Endothelial cell of umbilical vein (primary cell): ENCODE measurements at regions not wholly inside any gene's neighbourhood (a gene's known extent, or its start where the extent isn't known, plus 50 kb on each side); places are given as distances from the start of the nearest gene placed in this dataset.

Source experiments
- POLR2A ChIP-seq: IDR thresholded peaks from 2 replicates; pipeline ENCODE4 v1.6.1; 2012; ENCODE audit warnings: low read depth, mild to moderate bottlenecking, control low read depth, low read length
- TF ChIP-seq, protein P1 (sequence below), 2 donors: IDR thresholded peaks; 1 replicate in 1 of 2; 2 replicates in 1 of 2; pipeline ENCODE4 v1.5.1; 2011; ENCODE audit warnings: low read length in 2 of 2, mild to moderate bottlenecking in 2 of 2, moderate library complexity in 2 of 2, control low read depth in 1 of 2, inconsistent platforms in 1 of 2, low read depth in 1 of 2; ENCODE audit not compliant: insufficient read depth in 1 of 2; ENCODE audit errors: extremely low read depth in 1 of 2

- TF ChIP-seq, protein P1, sequence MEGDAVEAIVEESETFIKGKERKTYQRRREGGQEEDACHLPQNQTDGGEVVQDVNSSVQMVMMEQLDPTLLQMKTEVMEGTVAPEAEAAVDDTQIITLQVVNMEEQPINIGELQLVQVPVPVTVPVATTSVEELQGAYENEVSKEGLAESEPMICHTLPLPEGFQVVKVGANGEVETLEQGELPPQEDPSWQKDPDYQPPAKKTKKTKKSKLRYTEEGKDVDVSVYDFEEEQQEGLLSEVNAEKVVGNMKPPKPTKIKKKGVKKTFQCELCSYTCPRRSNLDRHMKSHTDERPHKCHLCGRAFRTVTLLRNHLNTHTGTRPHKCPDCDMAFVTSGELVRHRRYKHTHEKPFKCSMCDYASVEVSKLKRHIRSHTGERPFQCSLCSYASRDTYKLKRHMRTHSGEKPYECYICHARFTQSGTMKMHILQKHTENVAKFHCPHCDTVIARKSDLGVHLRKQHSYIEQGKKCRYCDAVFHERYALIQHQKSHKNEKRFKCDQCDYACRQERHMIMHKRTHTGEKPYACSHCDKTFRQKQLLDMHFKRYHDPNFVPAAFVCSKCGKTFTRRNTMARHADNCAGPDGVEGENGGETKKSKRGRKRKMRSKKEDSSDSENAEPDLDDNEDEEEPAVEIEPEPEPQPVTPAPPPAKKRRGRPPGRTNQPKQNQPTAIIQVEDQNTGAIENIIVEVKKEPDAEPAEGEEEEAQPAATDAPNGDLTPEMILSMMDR (IDR thresholded peaks at IDR 0.05; ENCODE audit: extremely low read depth in 1 of 2, insufficient read depth in 1 of 2, low read depth in 1 of 2, low read length in 2 of 2) = no peak
- TF ChIP-seq POLR2A = no peak
Observed at GRCh38 chr7:41465571-41465970, 237.3 kb downstream of the INHBA start.
